ENCODE measurements at regions not wholly inside any gene's neighbourhood (a gene's known extent, or its start where the extent isn't known, plus 50 kb on each side); places are given as distances from the start of the nearest gene placed in this dataset.

GRCh38 chr11:42646959-42647358, 664.8 kb upstream of the API5 start:
- TF ChIP-seq CTCF (IDR thresholded peaks at IDR 0.05) = no peak
- H3K4me3 ChIP-seq = no peak overlapping the region
- no peaks in the 10 kb centered on the region for H3K36me3 ChIP-seq
- intact Hi-C loops (cut with DNase I) = no loop called here
- H3K27ac ChIP-seq = no peak overlapping the region
- H3K9me3 ChIP-seq = no peaks in the 10 kb centered on the region
- no peaks in the 10 kb centered on the region for H3K27me3 ChIP-seq
- H3K4me1 ChIP-seq = no peaks in the 10 kb centered on the region
- no peak for DNase-seq
- no peak overlapping the region for H3K9ac ChIP-seq (ENCODE audit: low read depth in 2 of 2, low read length in 2 of 2)

- Histone ChIP-seq H3K4me3 (no peak overlapping the region), H3K4me1 (no peaks in the 10 kb centered on the region), H3K9ac (ENCODE audit: low read depth in 2 of 2, low read length in 2 of 2) (no peak overlapping the region), H3K27ac (no peak overlapping the region), H3K27me3 (no peaks in the 10 kb centered on the region), H3K9me3 (no peaks in the 10 kb centered on the region), H3K36me3 (no peaks in the 10 kb centered on the region)
- no peak for DNase-seq
- TF ChIP-seq CTCF (IDR thresholded peaks at IDR 0.05) = no peak
- intact Hi-C loops (cut with DNase I) = no loop called here
Measured at GRCh38 chr11:42647993-42648392, 663.8 kb upstream of the API5 start.

GRCh38 chr11:42651621-42652020, 660.2 kb upstream of the API5 start:
- Histone ChIP-seq H3K4me3 (no peak overlapping the region), H3K4me1 (no peaks in the 10 kb centered on the region), H3K9ac (ENCODE audit: low read depth in 2 of 2, low read length in 2 of 2) (no peak overlapping the region), H3K36me3 (no peaks in the 10 kb centered on the region), H3K27me3 (no peaks in the 10 kb centered on the region), H3K27ac (no peak overlapping the region), H3K9me3 (no peaks in the 10 kb centered on the region)
- TF ChIP-seq CTCF (IDR thresholded peaks at IDR 0.05) = no peak
- intact Hi-C loops (cut with DNase I) = no loop called here
- DNase-seq = no peak

GRCh38 chr11:42657169-42657568, 654.6 kb upstream of the API5 start:
- Histone ChIP-seq H3K9ac (ENCODE audit: low read depth in 2 of 2, low read length in 2 of 2) (no peak overlapping the region), H3K27ac (no peak overlapping the region), H3K4me1 (no peaks in the 10 kb centered on the region), H3K36me3 (no peaks in the 10 kb centered on the region), H3K9me3 (no peaks in the 10 kb centered on the region), H3K4me3 (no peak overlapping the region), H3K27me3 (no peaks in the 10 kb centered on the region)
- intact Hi-C loops (cut with DNase I) = no loop called here
- DNase-seq = no peak
- no peak for TF ChIP-seq CTCF (IDR thresholded peaks at IDR 0.05)

GRCh38 chr11:42661942-42662341, 649.9 kb upstream of the API5 start:
- no peak for TF ChIP-seq CTCF (IDR thresholded peaks at IDR 0.05)
- DNase-seq = no peak
- Histone ChIP-seq H3K4me3 (no peak overlapping the region), H3K27me3 (no peaks in the 10 kb centered on the region), H3K4me1 (no peaks in the 10 kb centered on the region), H3K9ac (ENCODE audit: low read depth in 2 of 2, low read length in 2 of 2) (no peak overlapping the region), H3K27ac (no peak overlapping the region), H3K9me3 (no peaks in the 10 kb centered on the region), H3K36me3 (no peaks in the 10 kb centered on the region)
- intact Hi-C loops (cut with DNase I) = no loop called here
